Tibial nerve (tissue), 4 donors: ENCODE measurements at regions not wholly inside any gene's neighbourhood (a gene's known extent, or its start where the extent isn't known, plus 50 kb on each side); places are given as distances from the start of the nearest gene placed in this dataset.

Source experiments
- DNase-seq, 2 donors: peaks; one replicate each; pipeline ENCODE4 v3.0.0-alpha.2; 2019; ENCODE audit warnings: low spot score in 2 of 2
- H3K27ac ChIP-seq, 4 donors: fragments of 200-600 bp; sonication (generic) in 3 of 4; one replicate each; pipeline ENCODE4 v1.5.1; 2017 to 2019; ENCODE audit warnings: mild to moderate bottlenecking in 1 of 4
- H3K27me3 ChIP-seq, 2 donors: fragments of 200-600 bp; sonication (generic) in 1 of 2; one replicate each; pipeline versions ENCODE4 v1.5.1 to v1.6.0; 2017 to 2019
- H3K36me3 ChIP-seq, 3 donors: fragments of 200-600 bp; sonication (generic); one replicate each; pipeline ENCODE4 v1.5.1; 2018 to 2019
- H3K4me1 ChIP-seq, 4 donors: fragments of 200-600 bp; sonication (generic) in 3 of 4; one replicate each; pipeline ENCODE4 v1.5.1; 2017 to 2019
- H3K4me3 ChIP-seq, 4 donors: fragments of 200-600 bp; sonication (generic) in 3 of 4; one replicate each; pipeline ENCODE4 v1.5.1; 2017 to 2019; ENCODE audit warnings: mild to moderate bottlenecking in 1 of 4, moderate library complexity in 1 of 4
- H3K9me3 ChIP-seq, 4 donors: fragments of 200-600 bp; sonication (generic) in 3 of 4; one replicate each; pipeline ENCODE4 v1.5.1; 2017 to 2019
- EP300 ChIP-seq, 2 donors: sonication (generic); formaldehyde crosslinking; IDR thresholded peaks; one replicate each; pipeline ENCODE4 v1.6.1; 2017; ENCODE audit warnings: antibody characterized with exemption in 2 of 2, mild to moderate bottlenecking in 1 of 2
- POLR2A ChIP-seq, 2 donors: fragments of 450-650 bp; IDR thresholded peaks; one replicate each; pipeline ENCODE4 v1.6.1; 2017; ENCODE audit warnings: antibody characterized with exemption in 2 of 2, mild to moderate bottlenecking in 2 of 2, moderate library complexity in 2 of 2
- WGBS, 2 donors: methylation state at CpG; one replicate each; pipeline ENCODE4 v1.1.5; 2018; 5-methylcytosine and 5-hydroxymethylcytosine counted together
- TF ChIP-seq, protein P1 (sequence below), 5 experiments: fragments of 200-600 bp in 3 of 5; fragments of 450-650 bp in 2 of 5; sonication (generic) in 3 of 5; IDR thresholded peaks; one replicate each; pipeline ENCODE4 v1.5.1; 2016 to 2019; ENCODE audit warnings: antibody characterized with exemption in 5 of 5, mild to moderate bottlenecking in 3 of 5, moderate library complexity in 2 of 5

- no peak overlapping the region for H3K4me3 ChIP-seq
- H3K9me3 ChIP-seq, result no peaks in the 10 kb centered on the region
- H3K27ac ChIP-seq, result no peak overlapping the region
- DNase-seq, result no peak
- no peak for TF ChIP-seq POLR2A (IDR thresholded peaks at IDR 0.05)
- no peak for TF ChIP-seq EP300 (IDR thresholded peaks at IDR 0.05)
- TF ChIP-seq, protein P1, sequence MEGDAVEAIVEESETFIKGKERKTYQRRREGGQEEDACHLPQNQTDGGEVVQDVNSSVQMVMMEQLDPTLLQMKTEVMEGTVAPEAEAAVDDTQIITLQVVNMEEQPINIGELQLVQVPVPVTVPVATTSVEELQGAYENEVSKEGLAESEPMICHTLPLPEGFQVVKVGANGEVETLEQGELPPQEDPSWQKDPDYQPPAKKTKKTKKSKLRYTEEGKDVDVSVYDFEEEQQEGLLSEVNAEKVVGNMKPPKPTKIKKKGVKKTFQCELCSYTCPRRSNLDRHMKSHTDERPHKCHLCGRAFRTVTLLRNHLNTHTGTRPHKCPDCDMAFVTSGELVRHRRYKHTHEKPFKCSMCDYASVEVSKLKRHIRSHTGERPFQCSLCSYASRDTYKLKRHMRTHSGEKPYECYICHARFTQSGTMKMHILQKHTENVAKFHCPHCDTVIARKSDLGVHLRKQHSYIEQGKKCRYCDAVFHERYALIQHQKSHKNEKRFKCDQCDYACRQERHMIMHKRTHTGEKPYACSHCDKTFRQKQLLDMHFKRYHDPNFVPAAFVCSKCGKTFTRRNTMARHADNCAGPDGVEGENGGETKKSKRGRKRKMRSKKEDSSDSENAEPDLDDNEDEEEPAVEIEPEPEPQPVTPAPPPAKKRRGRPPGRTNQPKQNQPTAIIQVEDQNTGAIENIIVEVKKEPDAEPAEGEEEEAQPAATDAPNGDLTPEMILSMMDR (IDR thresholded peaks at IDR 0.05), result no peak
- WGBS, 2 donors, result 88 to 94% methylated on average over 7 of the region's 7 CpGs
- H3K36me3 ChIP-seq, result no peaks in the 10 kb centered on the region
- no peaks in the 10 kb centered on the region for H3K27me3 ChIP-seq
- H3K4me1 ChIP-seq, result no peaks in the 10 kb centered on the region
These were observed 140.6 kb downstream of the PXDC1 start for GRCh38 chr6:3610921-3611320.

DNA sequence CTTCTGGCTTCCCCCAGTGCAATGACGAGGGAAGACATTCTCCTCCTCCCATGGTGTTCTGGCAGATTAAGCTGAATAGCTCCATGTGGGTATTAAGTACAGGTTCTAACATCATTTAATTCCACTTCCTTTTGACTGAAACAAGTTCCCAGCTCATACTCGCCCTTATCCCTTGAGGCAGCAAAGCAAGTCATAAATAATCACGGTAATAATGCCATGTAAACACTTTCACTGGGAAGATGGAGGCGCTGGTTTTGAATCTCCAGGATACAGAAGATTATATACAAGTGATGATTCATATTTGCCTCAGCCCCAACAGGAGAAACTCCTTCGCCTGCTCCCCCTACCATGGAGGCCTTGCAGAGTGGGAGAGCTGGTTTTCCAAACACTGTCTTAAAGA lies 141.3 kb downstream of the PXDC1 start:
- no peak for TF ChIP-seq POLR2A (IDR thresholded peaks at IDR 0.05)
- H3K27ac ChIP-seq, result no peak overlapping the region
- DNase-seq, result no peak
- no peak overlapping the region for H3K4me3 ChIP-seq
- no peaks in the 10 kb centered on the region for H3K4me1 ChIP-seq
- H3K27me3 ChIP-seq, result no peaks in the 10 kb centered on the region
- no peaks in the 10 kb centered on the region for H3K9me3 ChIP-seq
- 39 to 47% methylated on average over 5 of the region's 5 CpGs for WGBS, 2 donors
- no peaks in the 10 kb centered on the region for H3K36me3 ChIP-seq

DNA sequence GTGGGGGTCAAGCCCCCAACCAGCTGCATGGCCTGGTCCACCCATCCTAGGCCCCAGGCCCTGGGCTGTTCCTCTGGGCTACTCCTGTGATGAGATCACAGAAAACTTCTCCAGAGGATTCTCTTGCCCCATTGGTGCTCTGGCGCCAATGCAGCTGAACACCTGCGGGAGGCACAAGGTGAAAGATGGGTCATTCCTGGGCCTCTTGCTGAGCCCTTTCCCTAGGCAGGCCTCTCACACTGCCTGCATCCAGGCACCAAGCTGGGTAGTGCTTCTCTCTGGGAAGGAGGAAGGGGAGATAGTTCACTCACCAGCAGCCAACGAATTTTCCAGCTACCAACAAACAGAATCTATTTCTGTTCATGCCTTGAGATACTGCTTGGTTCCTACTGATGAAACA lies 142.1 kb downstream of the PXDC1 start:
- no peaks in the 10 kb centered on the region for H3K9me3 ChIP-seq
- TF ChIP-seq EP300 (IDR thresholded peaks at IDR 0.05) (no peak), POLR2A (IDR thresholded peaks at IDR 0.05) (no peak)
- TF ChIP-seq, protein P1 (IDR thresholded peaks at IDR 0.05), result no peak
- WGBS, 2 donors, result 81 to 83% methylated on average over 3 of the region's 3 CpGs
- no peaks in the 10 kb centered on the region for H3K4me1 ChIP-seq
- H3K27me3 ChIP-seq, result no peaks in the 10 kb centered on the region
- no peak overlapping the region for H3K4me3 ChIP-seq
- no peak overlapping the region for H3K27ac ChIP-seq
- no peaks in the 10 kb centered on the region for H3K36me3 ChIP-seq
- no peak for DNase-seq

DNA sequence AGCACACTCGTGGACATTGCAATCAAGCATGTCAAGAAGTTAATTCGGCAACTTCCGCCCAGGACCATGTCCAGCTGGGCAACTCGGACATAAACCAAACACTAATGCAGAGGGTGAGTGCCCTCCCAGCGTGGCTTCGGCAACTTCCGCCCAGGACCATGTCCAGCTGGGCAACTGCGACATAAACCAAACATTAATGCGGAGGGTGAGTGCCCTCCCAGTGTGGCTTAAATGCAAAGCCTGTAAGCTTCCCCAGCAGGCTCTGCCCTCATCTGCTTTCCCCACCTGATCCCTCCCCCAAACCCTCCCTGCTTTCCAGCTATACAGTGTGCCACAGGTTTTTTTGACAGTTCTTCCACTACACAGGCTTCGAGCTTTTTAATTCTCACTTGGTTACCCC lies 143.4 kb downstream of the PXDC1 start:
- H3K27ac ChIP-seq, result no peak overlapping the region
- WGBS, 2 donors, result 91 to 95% methylated on average over 10 of the region's 10 CpGs
- no peak overlapping the region for H3K4me3 ChIP-seq
- TF ChIP-seq, protein P1 (IDR thresholded peaks at IDR 0.05), result no peak
- TF ChIP-seq POLR2A (IDR thresholded peaks at IDR 0.05), result no peak
- TF ChIP-seq EP300 (IDR thresholded peaks at IDR 0.05), result no peak
- no peaks in the 10 kb centered on the region for H3K36me3 ChIP-seq
- no peaks in the 10 kb centered on the region for H3K4me1 ChIP-seq
- no peaks in the 10 kb centered on the region for H3K27me3 ChIP-seq
- no peaks in the 10 kb centered on the region for H3K9me3 ChIP-seq
- no peak for DNase-seq

- DNase-seq, result no peak
- WGBS, 2 donors, result 88 to 97% methylated on average over 8 of the region's 8 CpGs
- H3K9me3 ChIP-seq, result peaks cover 0 to 2% (median 0%) of the 10 kb centered on the region in 4 donors
- no peak overlapping the region for H3K4me3 ChIP-seq
- H3K27me3 ChIP-seq, result no peaks in the 10 kb centered on the region
- H3K27ac ChIP-seq, result no peak overlapping the region
- TF ChIP-seq POLR2A (IDR thresholded peaks at IDR 0.05) (no peak), EP300 (IDR thresholded peaks at IDR 0.05) (no peak)
- TF ChIP-seq, protein P1 (IDR thresholded peaks at IDR 0.05), result no peak
- H3K36me3 ChIP-seq, result no peaks in the 10 kb centered on the region
- H3K4me1 ChIP-seq, result no peaks in the 10 kb centered on the region
These were observed 143.9 kb downstream of the PXDC1 start for GRCh38 chr6:3607599-3607998.

DNA sequence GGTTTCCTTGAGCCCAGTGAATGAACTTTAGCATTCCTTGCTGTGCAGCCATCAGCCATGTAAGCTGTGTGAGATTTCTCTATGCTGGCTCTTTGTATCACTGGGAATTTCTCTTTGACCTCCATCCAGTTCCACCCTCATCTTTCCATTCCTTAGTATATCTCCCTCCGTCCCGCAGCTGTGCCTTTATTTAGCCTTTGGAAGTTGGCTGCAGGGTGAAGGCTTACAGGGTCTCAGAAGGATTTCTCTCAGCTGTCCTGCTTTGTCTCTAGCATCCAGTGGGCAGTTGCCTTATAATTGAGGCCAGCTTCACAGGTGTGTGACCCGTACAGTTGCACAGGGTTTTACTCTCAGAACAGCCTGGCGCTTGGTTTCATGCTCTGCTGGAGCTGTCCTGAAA lies 144.3 kb downstream of the PXDC1 start:
- H3K36me3 ChIP-seq, result no peaks in the 10 kb centered on the region
- H3K9me3 ChIP-seq, result peaks cover 0 to 7% (median under 1%) of the 10 kb centered on the region in 4 donors
- WGBS, 2 donors, result 77 to 78% methylated on average over 4 of the region's 4 CpGs
- no peaks in the 10 kb centered on the region for H3K27me3 ChIP-seq
- no peak for TF ChIP-seq EP300 (IDR thresholded peaks at IDR 0.05)
- TF ChIP-seq, protein P1 (IDR thresholded peaks at IDR 0.05), result no peak
- no peak for TF ChIP-seq POLR2A (IDR thresholded peaks at IDR 0.05)
- H3K4me3 ChIP-seq, result no peak overlapping the region
- H3K27ac ChIP-seq, result no peak overlapping the region
- no peak for DNase-seq
- H3K4me1 ChIP-seq, result no peaks in the 10 kb centered on the region
